Esophagus muscularis mucosa (tissue), 4 donors: ENCODE measurements at regions not wholly inside any gene's neighbourhood (a gene's known extent, or its start where the extent isn't known, plus 50 kb on each side); places are given as distances from the start of the nearest gene placed in this dataset.

ENCODE experiments used
- DNase-seq: peaks from one replicate; pipeline ENCODE4 v3.0.0-alpha.2; 2017; ENCODE audit errors: extremely low spot score
- H3K27ac ChIP-seq, 4 donors: fragments of 200-600 bp; sonication (generic); replicated peaks in 1 of 4; 1 replicate in 3 of 4; 2 replicates in 1 of 4; pipeline ENCODE4 v1.5.1; 2016 to 2019; ENCODE audit warnings: mild to moderate bottlenecking in 1 of 4
- H3K27me3 ChIP-seq, 4 donors: fragments of 200-600 bp; sonication (generic); one replicate each; pipeline versions ENCODE4 v1.5.1 to v1.6.0; 2016 to 2019
- H3K36me3 ChIP-seq, 4 donors: fragments of 200-600 bp; sonication (generic); one replicate each; pipeline ENCODE4 v1.5.1; 2016 to 2019
- H3K4me1 ChIP-seq, 4 donors: fragments of 200-600 bp; sonication (generic); one replicate each; pipeline ENCODE4 v1.5.1; 2016 to 2019
- H3K4me3 ChIP-seq, 4 donors: fragments of 200-600 bp; sonication (generic); 1 replicate in 2 of 4; 2 replicates in 2 of 4; pipeline ENCODE4 v1.5.1; 2016 to 2019; ENCODE audit warnings: mild to moderate bottlenecking in 4 of 4, moderate library complexity in 1 of 4
- H3K9me3 ChIP-seq, 4 donors: fragments of 200-600 bp; sonication (generic); 1 replicate in 3 of 4; 2 replicates in 1 of 4; pipeline ENCODE4 v1.5.1; 2016 to 2019
- CTCF ChIP-seq, 3 experiments: fragments of 200-600 bp in 2 of 3; fragments of 450-650 bp in 1 of 3; sonication (generic) in 2 of 3; IDR thresholded peaks; one replicate each; pipeline ENCODE4 v1.5.1; 2017 to 2019; ENCODE audit warnings: antibody characterized with exemption in 3 of 3, mild to moderate bottlenecking in 2 of 3, moderate library complexity in 1 of 3
- EP300 ChIP-seq: sonication (generic); formaldehyde crosslinking; IDR thresholded peaks from one replicate; pipeline ENCODE4 v1.6.1; 2017; ENCODE audit warnings: antibody characterized with exemption
- POLR2A ChIP-seq: fragments of 450-650 bp; IDR thresholded peaks from one replicate; pipeline ENCODE4 v1.6.1; 2017; ENCODE audit warnings: antibody characterized with exemption, moderate library complexity, mild to moderate bottlenecking, low read depth
- POLR2AphosphoS5 ChIP-seq, 2 donors: sonication (generic); formaldehyde crosslinking; IDR thresholded peaks; one replicate each; pipeline ENCODE4 v1.6.1; 2017; ENCODE audit warnings: antibody characterized with exemption in 2 of 2
- WGBS: methylation state at CpG from one replicate; pipeline ENCODE4 v1.1.5; 2018; 5-methylcytosine and 5-hydroxymethylcytosine counted together
- intact Hi-C: fragments of 100-400 bp; cut with DNase I; formaldehyde crosslinking; loops from one replicate; pipeline ENCODE4 v1.15.1; 2023

DNA sequence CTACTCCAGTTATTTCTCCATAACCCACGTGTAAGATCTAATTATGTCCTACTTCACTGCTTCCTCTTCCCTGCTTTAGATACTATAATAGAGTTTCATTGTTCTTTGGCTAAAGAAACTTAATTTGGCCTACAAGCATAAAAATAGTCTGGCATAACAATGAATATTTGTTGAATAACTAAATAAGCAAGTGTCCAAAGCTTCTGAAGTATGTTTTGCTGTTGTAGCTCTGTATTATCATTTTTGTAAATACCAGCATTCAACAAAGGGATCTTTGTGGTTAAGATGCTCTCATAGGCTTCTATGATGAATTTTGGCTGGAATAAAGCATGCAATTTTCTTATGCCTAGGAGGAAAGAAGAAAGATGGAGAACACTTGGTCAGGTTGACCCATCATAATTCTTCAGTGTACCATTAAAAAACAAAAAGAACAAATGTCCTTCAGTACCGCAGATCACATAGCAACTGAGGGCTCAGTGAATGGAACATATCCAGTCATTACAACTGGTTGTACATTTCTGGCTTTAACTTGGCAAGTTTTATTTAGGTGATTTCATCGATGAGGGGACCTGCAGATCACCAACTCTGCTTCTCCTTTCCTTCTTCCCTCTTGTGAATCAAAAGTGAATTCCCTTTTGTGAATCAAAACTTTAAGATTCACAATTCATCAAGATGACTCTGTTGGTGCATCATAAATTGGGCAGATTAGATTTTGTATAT is 465.9 kb upstream of the TGFBR2 start:
- H3K27ac ChIP-seq: no peak overlapping the region
- 56% methylated on average over 3 of the region's 3 CpGs for WGBS

DNA sequence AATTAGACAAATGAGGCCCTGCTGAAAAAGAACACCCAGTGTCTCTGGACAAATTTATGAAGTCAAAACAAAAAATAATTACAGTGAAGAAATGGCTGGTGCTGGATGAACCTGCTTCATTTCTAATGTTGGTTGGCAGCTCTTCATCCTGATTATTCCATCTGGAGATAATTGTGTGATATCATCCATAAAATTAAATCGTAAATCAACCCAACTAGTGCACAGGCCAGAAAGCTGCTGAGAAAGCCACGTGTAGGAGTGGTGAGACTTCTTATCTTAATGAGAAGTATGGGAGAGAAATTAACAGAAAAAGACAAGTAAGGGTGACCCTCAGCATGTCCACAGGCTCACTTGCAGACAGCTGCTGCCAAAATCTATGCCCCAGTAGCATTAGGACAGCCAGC is 465.2 kb upstream of the TGFBR2 start:
- Histone ChIP-seq H3K36me3 (no peaks in the 10 kb centered on the region), H3K27me3 (no peaks in the 10 kb centered on the region), H3K4me1 (peaks cover 0 to 4% (median 0%) of the 10 kb centered on the region in 4 donors), H3K9me3 (peaks cover 0 to 6% (median 3%) of the 10 kb centered on the region in 4 donors), H3K4me3 (no peak overlapping the region), H3K27ac (no peak overlapping the region)
- intact Hi-C loops: no loop called here
- no peak for DNase-seq
- WGBS: 66% methylated on average over 2 of the region's 2 CpGs
- TF ChIP-seq POLR2AphosphoS5 (IDR thresholded peaks at IDR 0.05) (no peak), POLR2A (no peak), CTCF (IDR thresholded peaks at IDR 0.05) (no peak), EP300 (no peak)

More for the DNA sequence above, 465.9 kb upstream of the TGFBR2 start:
- TF ChIP-seq EP300: no peak
- TF ChIP-seq CTCF (IDR thresholded peaks at IDR 0.05): no peak
- no peak for TF ChIP-seq POLR2AphosphoS5 (IDR thresholded peaks at IDR 0.05)
- TF ChIP-seq POLR2A: no peak
- intact Hi-C loops: no loop called here
- no peak for DNase-seq
- Histone ChIP-seq H3K36me3 (no peaks in the 10 kb centered on the region), H3K27me3 (no peaks in the 10 kb centered on the region), H3K4me1 (peaks cover 0 to 4% (median 0%) of the 10 kb centered on the region in 4 donors), H3K9me3 (peaks cover 0 to 7% (median 3%) of the 10 kb centered on the region in 4 donors), H3K4me3 (no peak overlapping the region)

- no peak for DNase-seq
- Histone ChIP-seq H3K9me3 (no peaks in the 10 kb centered on the region), H3K4me3 (no peak overlapping the region), H3K27me3 (no peaks in the 10 kb centered on the region), H3K36me3 (no peaks in the 10 kb centered on the region), H3K4me1 (peaks cover 0 to 4% (median 0%) of the 10 kb centered on the region in 4 donors), H3K27ac (no peak overlapping the region)
- 78% methylated on average over 3 of the region's 3 CpGs for WGBS
- intact Hi-C loops: no loop called here
- TF ChIP-seq POLR2A (no peak), EP300 (no peak), CTCF (IDR thresholded peaks at IDR 0.05) (no peak), POLR2AphosphoS5 (IDR thresholded peaks at IDR 0.05) (no peak)
Measured at GRCh38 chr3:30141927-30142326, 464.5 kb upstream of the TGFBR2 start.

DNA sequence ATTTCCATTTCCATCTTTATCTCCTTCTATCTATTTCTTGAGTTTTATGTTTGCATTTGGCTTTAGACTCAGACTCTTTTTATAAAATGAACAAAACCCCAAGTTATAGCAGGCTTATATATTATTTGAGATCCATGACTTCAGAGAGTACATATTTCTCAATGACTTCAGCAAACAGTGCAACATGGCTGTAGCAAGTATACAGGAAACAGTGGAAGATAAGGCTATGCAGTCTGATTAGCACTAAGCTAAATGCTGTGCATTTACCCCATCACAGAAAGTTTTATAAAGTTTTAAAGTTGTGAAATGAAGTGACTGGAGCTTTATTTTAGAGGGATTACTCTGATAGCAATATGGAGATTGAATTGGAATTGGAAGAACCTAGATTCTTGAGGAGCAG is 463.5 kb upstream of the TGFBR2 start:
- Histone ChIP-seq H3K4me1 (peaks cover 0 to 4% (median 0%) of the 10 kb centered on the region in 4 donors), H3K27ac (no peak overlapping the region), H3K4me3 (no peak overlapping the region), H3K27me3 (no peaks in the 10 kb centered on the region), H3K9me3 (no peaks in the 10 kb centered on the region), H3K36me3 (no peaks in the 10 kb centered on the region)
- no peak for DNase-seq
- TF ChIP-seq POLR2AphosphoS5 (IDR thresholded peaks at IDR 0.05) (no peak), EP300 (no peak), POLR2A (no peak)
- intact Hi-C loops: no loop called here

- no peak overlapping the region for H3K4me3 ChIP-seq
- H3K9me3 ChIP-seq: no peaks in the 10 kb centered on the region
- no peak overlapping the region for H3K27ac ChIP-seq
- intact Hi-C loops: no loop called here
- DNase-seq: no peak
- peaks cover 0 to 4% (median 0%) of the 10 kb centered on the region in 4 donors for H3K4me1 ChIP-seq
- TF ChIP-seq EP300 (no peak), POLR2A (no peak), POLR2AphosphoS5 (IDR thresholded peaks at IDR 0.05) (no peak), CTCF (IDR thresholded peaks at IDR 0.05) (no peak)
- no peaks in the 10 kb centered on the region for H3K27me3 ChIP-seq
- H3K36me3 ChIP-seq: no peaks in the 10 kb centered on the region
Measured at GRCh38 chr3:30145281-30145680, 461.1 kb upstream of the TGFBR2 start.
